SK-N-SH (cell line): ENCODE measurements at regions not wholly inside any gene's neighbourhood (a gene's known extent, or its start where the extent isn't known, plus 50 kb on each side); places are given as distances from the start of the nearest gene placed in this dataset.

ENCODE experiments used
- CTCF ChIA-PET: fragments of 300-600, 350-600 bp; formaldehyde crosslinking; extraction: SDS; loops from one replicate; lab custom pipeline; 2021; lab: Yijun Ruan, JAX
- POLR2A ChIA-PET: fragments of 350-600 bp; sonication (Branson Sonifier 250); formaldehyde crosslinking; extraction: SDS; loops from one replicate; lab custom pipeline; 2020; ENCODE audit warnings: antibody characterized with exemption, inconsistent platforms; lab: Yijun Ruan, JAX
- DNase-seq: peaks from one replicate; pipeline ENCODE4 v3.0.0; 2012
- H2AFZ ChIP-seq: fragments of 200-600 bp; sonication (generic); 2 replicates; pipeline ENCODE4 v1.8.1; 2016; ENCODE audit warnings: antibody characterized with exemption, mild to moderate bottlenecking, low read depth
- H3F3A ChIP-seq: fragments of 200-600 bp; sonication (generic); replicated peaks from 2 replicates; pipeline ENCODE3; 2016; ENCODE audit warnings: antibody characterized with exemption, mild to moderate bottlenecking; ENCODE audit not compliant: insufficient read depth
- H3K27ac ChIP-seq, 2 experiments: fragments of 200-500 bp in 1 of 2; fragments of 200-600 bp in 1 of 2; sonication (Bioruptor generic) in 1 of 2; sonication (generic), shearing (Covaris generic) in 1 of 2; 2 replicates each; pipeline versions ENCODE4 v1.5.1 to v1.6.1; 2014 to 2016; ENCODE audit warnings: low read depth in 2 of 2, inconsistent platforms in 1 of 2, low read length in 1 of 2, mild to moderate bottlenecking in 1 of 2, mixed read lengths in 1 of 2
- H3K27me3 ChIP-seq: fragments of 200-600 bp; sonication (generic), shearing (Covaris generic); 2 replicates; pipeline ENCODE4 v1.6.1; 2016; ENCODE audit warnings: mixed run types; ENCODE audit not compliant: insufficient read depth
- H3K36me3 ChIP-seq, 2 experiments: fragments of 200-500 bp in 1 of 2; fragments of 200-600 bp in 1 of 2; sonication (Bioruptor generic) in 1 of 2; sonication (generic) in 1 of 2; replicated peaks in 1 of 2; 2 replicates each; pipeline versions ENCODE3 to v1.5.1; 2014 to 2016; ENCODE audit warnings: low read length in 1 of 2, mild to moderate bottlenecking in 1 of 2; ENCODE audit not compliant: insufficient read depth in 2 of 2, control insufficient read depth in 1 of 2
- H3K4me1 ChIP-seq, 2 experiments: fragments of 200-500 bp in 1 of 2; fragments of 200-600 bp in 1 of 2; sonication (Bioruptor generic) in 1 of 2; sonication (generic), shearing (Covaris generic) in 1 of 2; 2 replicates each; pipeline versions ENCODE4 v1.5.1 to v1.6.1; 2014 to 2016; ENCODE audit warnings: low read depth in 1 of 2, low read length in 1 of 2, mixed run types in 1 of 2; ENCODE audit not compliant: insufficient read depth in 2 of 2, control insufficient read depth in 1 of 2
- H3K4me2 ChIP-seq: fragments of 200-600 bp; sonication (generic), shearing (Covaris generic); 2 replicates; pipeline ENCODE4 v1.6.1; 2017; ENCODE audit warnings: mixed run types
- H3K4me3 ChIP-seq, 2 experiments: fragments of 200-500 bp in 1 of 2; fragments of 200-600 bp in 1 of 2; sonication (Bioruptor generic) in 1 of 2; sonication (generic), shearing (Covaris generic) in 1 of 2; 2 replicates each; pipeline versions ENCODE4 v1.5.1 to v1.8.1; 2014 to 2016; ENCODE audit warnings: low read depth in 2 of 2, inconsistent platforms in 1 of 2, low read length in 1 of 2, mild to moderate bottlenecking in 1 of 2, mixed read lengths in 1 of 2, moderate library complexity in 1 of 2
- H3K79me2 ChIP-seq: fragments of 200-600 bp; sonication (generic); 2 replicates; pipeline ENCODE4 v1.8.1; 2017; ENCODE audit warnings: mild to moderate bottlenecking; ENCODE audit not compliant: insufficient read depth
- H3K9ac ChIP-seq: fragments of 200-600 bp; sonication (generic); 2 replicates; pipeline ENCODE4 v1.6.1; 2017; ENCODE audit warnings: mixed run types
- H3K9me2 ChIP-seq: fragments of 200-600 bp; sonication (generic); 2 replicates; pipeline ENCODE4 v1.6.1; 2017; ENCODE audit warnings: mixed run types
- H3K9me3 ChIP-seq: fragments of 200-600 bp; sonication (generic); 2 replicates; pipeline ENCODE4 v1.6.1; 2017; ENCODE audit warnings: mixed run types, mild to moderate bottlenecking, moderate library complexity
- H4K20me1 ChIP-seq: fragments of 200-600 bp; sonication (generic); 2 replicates; pipeline ENCODE4 v1.6.1; 2017; ENCODE audit warnings: mild to moderate bottlenecking, mixed run types; ENCODE audit not compliant: insufficient read depth
- CHD2 ChIP-seq: fragments of 150-350 bp; IDR thresholded peaks from 2 replicates; pipeline ENCODE4 v1.6.1; 2018; ENCODE audit warnings: low read length; ENCODE audit not compliant: partially characterized antibody
- FOXM1 ChIP-seq: IDR thresholded peaks from 2 replicates; pipeline ENCODE4 v1.4.0; 2012; ENCODE audit warnings: low read depth, mild to moderate bottlenecking
- GATA2 ChIP-seq: sonication (generic); formaldehyde crosslinking; IDR thresholded peaks from 2 replicates; pipeline ENCODE4 v1.5.0; 2020; ENCODE audit warnings: mild to moderate bottlenecking, missing genetic modification reagents
- IRF3 ChIP-seq: fragments of 150-350 bp; IDR thresholded peaks from 2 replicates; pipeline ENCODE4 v1.6.1; 2016; ENCODE audit warnings: mild to moderate bottlenecking, low read depth, low read length
- JUND ChIP-seq: IDR thresholded peaks from 2 replicates; pipeline ENCODE4 v1.4.0; 2012
- PBX3 ChIP-seq: IDR thresholded peaks from 2 replicates; pipeline ENCODE4; 2012
- POLR2AphosphoS5 ChIP-seq: IDR thresholded peaks from 2 replicates; pipeline ENCODE4 v1.6.1; 2012; ENCODE audit warnings: low read depth, low read length
- REST ChIP-seq: IDR thresholded peaks from 2 replicates; pipeline ENCODE4 v1.6.1; 2012; ENCODE audit warnings: mild to moderate bottlenecking, low read depth, low read length, moderate library complexity
- RFX5 ChIP-seq: IDR thresholded peaks from 2 replicates; pipeline ENCODE4 v1.6.1; 2012; ENCODE audit warnings: mild to moderate bottlenecking, improper control_type of control experiment, low read length
- USF1 ChIP-seq: IDR thresholded peaks from 2 replicates; pipeline ENCODE4 v1.4.0; 2012; ENCODE audit warnings: low read depth, borderline replicate concordance
- WGBS: methylation state at CpG from one replicate; pipeline ENCODE4 v1.1.6; 2017; ENCODE audit warnings: low lambda C conversion rate; 5-methylcytosine and 5-hydroxymethylcytosine counted together

- no peak overlapping the region for H3K4me3 ChIP-seq
- H3K9me3 ChIP-seq = no peaks in the 10 kb centered on the region
- no peaks in the 10 kb centered on the region for H3K4me1 ChIP-seq
- DNase-seq = no peak
- no peaks in the 10 kb centered on the region for H3K9me2 ChIP-seq
- no peak overlapping the region for H3K27ac ChIP-seq
- no peak overlapping the region for H3K9ac ChIP-seq
- no peaks in the 10 kb centered on the region for H3F3A ChIP-seq
- no peaks in the 10 kb centered on the region for H3K79me2 ChIP-seq
- TF ChIP-seq GATA2 (CRISPR knock-in tag) = no peak
- TF ChIP-seq FOXM1 = no peak
- CTCF ChIA-PET = no interaction called here
- no peaks in the 10 kb centered on the region for H4K20me1 ChIP-seq
- POLR2A ChIA-PET = no interaction called here
- no peak overlapping the region for H2AFZ ChIP-seq
- H3K4me2 ChIP-seq = no peak overlapping the region
- H3K27me3 ChIP-seq = no peaks in the 10 kb centered on the region; the same call in 1 of the 2 replicates
- no peaks in the 10 kb centered on the region for H3K36me3 ChIP-seq
- 36% methylated on average over 4 of the region's 4 CpGs for WGBS
Measured at GRCh38 chr6:147904416-147904815, 395.9 kb downstream of the SAMD5 start.

GRCh38 chr6:147905711-147906110 is 397.2 kb downstream of the SAMD5 start:
- Histone ChIP-seq H3F3A (no peaks in the 10 kb centered on the region), H2AFZ (no peak overlapping the region), H3K4me2 (no peak overlapping the region), H3K27me3 (no peaks in the 10 kb centered on the region), H3K79me2 (no peaks in the 10 kb centered on the region), H3K4me1 (no peaks in the 10 kb centered on the region), H3K9me3 (no peaks in the 10 kb centered on the region), H4K20me1 (no peaks in the 10 kb centered on the region), H3K4me3 (no peak overlapping the region), H3K27ac (no peak overlapping the region), H3K9ac (no peak overlapping the region), H3K36me3 (no peaks in the 10 kb centered on the region), H3K9me2 (no peaks in the 10 kb centered on the region)
- no peak for DNase-seq
- no peak for TF ChIP-seq RFX5
- no peak for TF ChIP-seq REST
- no peak for TF ChIP-seq FOXM1
- no peak for TF ChIP-seq PBX3
- TF ChIP-seq IRF3 = no peak
- no peak for TF ChIP-seq USF1
- no peak for TF ChIP-seq POLR2AphosphoS5
- no peak for TF ChIP-seq JUND
- TF ChIP-seq CHD2 = no peak
- WGBS = 20% methylated on average over 3 of the region's 3 CpGs
- POLR2A ChIA-PET = no interaction called here
- CTCF ChIA-PET = no interaction called here
